ENCODE measurements at regions not wholly inside any gene's neighbourhood (a gene's known extent, or its start where the extent isn't known, plus 50 kb on each side); places are given as distances from the start of the nearest gene placed in this dataset.

DNA sequence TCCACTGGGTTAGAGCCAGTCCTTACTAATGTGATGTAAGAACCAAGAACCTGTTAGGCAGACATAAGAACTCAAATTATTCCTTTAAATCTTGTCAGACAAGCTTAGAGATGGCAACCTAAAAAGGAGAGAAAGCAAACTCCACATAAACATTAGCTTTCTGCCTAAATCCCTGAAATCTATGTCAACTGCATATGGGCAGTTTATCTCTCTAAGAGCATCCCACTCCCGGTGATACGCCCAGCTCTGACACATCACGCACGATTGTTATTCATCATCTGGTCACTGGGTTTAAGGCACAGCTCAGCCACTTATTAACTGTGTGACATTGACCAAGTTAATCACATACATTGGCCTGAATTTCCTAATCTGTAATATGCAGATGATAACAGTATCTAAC is 323.7 kb downstream of the HHIPL2 start:
- TF ChIP-seq, protein P1, sequence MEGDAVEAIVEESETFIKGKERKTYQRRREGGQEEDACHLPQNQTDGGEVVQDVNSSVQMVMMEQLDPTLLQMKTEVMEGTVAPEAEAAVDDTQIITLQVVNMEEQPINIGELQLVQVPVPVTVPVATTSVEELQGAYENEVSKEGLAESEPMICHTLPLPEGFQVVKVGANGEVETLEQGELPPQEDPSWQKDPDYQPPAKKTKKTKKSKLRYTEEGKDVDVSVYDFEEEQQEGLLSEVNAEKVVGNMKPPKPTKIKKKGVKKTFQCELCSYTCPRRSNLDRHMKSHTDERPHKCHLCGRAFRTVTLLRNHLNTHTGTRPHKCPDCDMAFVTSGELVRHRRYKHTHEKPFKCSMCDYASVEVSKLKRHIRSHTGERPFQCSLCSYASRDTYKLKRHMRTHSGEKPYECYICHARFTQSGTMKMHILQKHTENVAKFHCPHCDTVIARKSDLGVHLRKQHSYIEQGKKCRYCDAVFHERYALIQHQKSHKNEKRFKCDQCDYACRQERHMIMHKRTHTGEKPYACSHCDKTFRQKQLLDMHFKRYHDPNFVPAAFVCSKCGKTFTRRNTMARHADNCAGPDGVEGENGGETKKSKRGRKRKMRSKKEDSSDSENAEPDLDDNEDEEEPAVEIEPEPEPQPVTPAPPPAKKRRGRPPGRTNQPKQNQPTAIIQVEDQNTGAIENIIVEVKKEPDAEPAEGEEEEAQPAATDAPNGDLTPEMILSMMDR (IDR thresholded peaks at IDR 0.05; ENCODE audit: borderline replicate concordance, extremely low read depth, low read length, poor library complexity, severe bottlenecking): no peak
- TF ChIP-seq EZH2 (IDR thresholded peaks at IDR 0.05; ENCODE audit: borderline replicate concordance, low read depth, low read length, severe bottlenecking): no peak

Data from DND-41 (cell line).